H4 (cell line): ENCODE measurements at regions not wholly inside any gene's neighbourhood (a gene's known extent, or its start where the extent isn't known, plus 50 kb on each side); places are given as distances from the start of the nearest gene placed in this dataset.

Experiments
- DNase-seq: peaks from one replicate; pipeline ENCODE4 v3.0.0-alpha.2; 2015; ENCODE audit warnings: low spot score

DNA sequence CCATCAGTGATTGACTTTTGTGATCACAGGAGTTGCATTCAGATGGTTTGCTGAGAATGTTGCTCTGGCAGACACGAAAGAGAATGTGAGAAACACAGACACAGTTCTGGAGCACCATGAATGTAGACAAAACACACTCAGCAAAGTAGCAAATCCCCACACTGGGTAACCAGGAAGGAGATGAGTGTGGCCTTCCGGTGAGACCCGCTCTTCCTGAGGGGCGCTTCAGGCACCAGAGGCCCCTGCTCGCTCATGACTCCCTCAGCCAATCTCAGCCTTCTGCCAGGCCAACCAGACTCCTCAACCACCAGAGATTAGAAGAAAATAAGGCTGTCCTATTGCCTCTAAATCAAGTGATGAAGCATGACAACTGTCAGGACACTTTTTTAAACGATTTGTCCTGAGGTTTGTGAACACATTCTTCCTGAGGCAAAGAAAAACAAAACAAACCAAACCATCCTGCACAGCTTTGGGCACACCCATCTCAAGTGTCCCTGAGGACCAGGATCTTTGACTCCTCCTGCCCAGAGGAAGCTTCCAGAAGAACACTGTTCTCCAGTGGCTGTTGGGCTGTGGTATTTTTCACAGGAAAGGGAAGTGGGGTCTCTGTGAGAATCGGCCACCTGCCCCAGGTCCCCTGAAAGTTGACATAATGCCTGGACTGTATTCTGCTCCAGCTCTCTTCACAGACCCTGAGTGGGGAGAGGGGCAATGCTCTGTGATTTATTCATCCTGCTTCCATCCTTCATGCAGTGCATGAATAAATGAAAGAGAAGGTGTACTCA, 152.8 kb downstream of the BCL11A start:
- DNase-seq: no peak

DNA sequence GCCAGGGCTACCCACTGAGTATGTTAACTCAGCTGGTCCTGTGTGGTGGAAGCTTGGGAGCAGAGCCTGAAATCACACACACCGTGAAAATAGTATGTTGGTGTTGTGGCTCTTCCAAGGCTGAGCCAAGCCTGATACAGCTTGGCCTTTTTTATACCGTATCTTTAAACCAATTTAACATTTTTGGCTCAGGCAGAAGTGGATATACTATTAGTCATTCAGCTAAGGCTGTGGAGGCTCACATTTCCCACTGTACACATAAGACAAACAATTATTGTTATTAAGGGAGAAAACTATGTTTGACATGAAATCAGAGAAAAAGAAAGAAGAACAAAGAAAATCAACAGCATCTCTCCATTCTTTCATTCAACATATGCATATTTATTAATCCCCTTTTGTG, 159.0 kb downstream of the BCL11A start:
- DNase-seq: no peak

DNA sequence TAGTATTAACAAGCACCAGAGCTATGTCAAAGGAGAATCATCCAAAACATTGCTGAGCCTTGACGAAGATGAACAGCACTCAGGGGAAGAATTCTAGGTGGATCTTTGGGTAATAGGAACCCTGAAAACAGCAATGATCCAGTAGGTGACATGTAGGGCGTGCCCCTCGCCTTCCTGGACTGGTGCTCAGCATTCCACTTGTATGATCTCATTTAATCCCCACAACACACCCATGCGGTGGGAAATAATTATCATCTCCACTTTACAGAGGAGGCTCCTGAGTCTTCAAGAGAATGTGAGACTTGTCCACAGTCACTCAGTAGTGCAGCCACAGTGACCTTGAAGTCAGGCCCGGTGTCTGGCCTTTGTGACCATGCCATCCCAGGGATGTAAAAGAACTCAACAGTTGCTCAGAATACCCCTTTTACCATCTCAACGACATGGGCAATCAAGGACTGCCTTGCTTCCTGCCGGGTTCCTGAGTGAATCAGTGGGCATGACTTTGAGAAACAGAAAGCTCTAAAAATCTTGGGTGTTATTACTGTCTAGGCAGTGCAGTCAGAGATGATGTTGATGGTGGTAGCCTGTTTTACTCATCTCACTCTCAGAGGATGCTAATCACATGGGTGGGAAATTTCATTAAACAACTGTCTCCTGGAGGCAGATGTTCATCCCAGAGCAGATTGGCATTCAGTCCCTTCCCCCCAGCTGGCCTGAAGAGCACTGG, 161.6 kb downstream of the BCL11A start:
- DNase-seq: no peak

DNA sequence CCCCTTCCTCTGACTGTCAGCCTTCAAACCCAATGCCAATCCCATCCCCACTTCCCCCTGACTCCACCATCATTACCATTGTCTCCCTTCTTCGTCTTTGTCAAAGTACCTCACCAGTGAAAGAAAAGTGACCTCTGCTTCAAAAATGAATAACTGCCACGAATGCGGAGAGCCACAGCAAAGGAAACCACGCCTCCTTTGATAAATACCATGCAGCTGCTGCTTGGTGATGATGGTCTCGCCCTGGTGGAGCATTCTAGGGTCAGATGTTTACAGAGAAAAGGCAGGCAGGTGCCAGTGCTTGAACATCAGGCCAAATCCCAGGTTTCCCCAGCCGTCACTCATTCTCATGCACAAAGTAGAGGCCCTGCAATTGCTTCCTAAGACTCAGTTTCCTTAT, 162.2 kb downstream of the BCL11A start:
- no peak for DNase-seq

DNA sequence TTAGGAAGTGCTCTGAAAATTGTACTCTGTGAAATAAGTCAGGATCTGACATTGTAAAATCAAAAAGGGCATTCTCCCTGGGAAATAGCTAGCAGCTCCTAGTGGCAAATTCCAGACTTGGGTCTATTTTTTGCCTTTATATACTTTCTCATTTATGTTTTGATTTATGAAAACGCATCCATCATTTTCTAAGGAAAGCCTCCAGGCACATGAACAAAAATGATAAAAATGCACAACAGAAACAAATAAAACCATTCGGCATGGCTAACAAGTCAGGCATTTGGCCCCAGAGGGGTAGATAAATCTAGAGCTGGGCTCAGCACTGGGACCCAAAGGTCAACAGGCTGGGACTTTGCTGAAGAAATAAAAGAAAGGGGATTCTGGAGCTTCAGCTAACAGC, 167.0 kb downstream of the BCL11A start:
- no peak for DNase-seq

DNA sequence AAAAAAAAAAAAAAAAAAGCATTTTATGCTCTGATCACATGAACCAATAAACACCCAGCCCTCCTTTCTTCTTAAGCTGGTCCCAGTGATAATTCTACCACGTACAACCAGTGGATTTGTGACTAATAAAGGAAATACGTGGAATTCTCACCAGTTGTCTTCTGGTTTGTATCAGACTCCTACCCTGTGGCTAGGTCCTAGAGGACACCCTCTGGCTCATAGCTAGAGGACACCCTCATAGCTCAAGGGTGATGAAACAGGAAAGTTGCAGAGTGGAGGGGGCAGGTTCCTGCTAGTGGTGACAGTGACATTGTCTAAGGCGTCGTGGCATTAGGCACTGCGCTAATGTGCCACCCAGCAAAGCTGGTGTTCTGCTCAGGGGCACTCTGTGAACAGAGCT, 167.8 kb downstream of the BCL11A start:
- DNase-seq: no peak

DNA sequence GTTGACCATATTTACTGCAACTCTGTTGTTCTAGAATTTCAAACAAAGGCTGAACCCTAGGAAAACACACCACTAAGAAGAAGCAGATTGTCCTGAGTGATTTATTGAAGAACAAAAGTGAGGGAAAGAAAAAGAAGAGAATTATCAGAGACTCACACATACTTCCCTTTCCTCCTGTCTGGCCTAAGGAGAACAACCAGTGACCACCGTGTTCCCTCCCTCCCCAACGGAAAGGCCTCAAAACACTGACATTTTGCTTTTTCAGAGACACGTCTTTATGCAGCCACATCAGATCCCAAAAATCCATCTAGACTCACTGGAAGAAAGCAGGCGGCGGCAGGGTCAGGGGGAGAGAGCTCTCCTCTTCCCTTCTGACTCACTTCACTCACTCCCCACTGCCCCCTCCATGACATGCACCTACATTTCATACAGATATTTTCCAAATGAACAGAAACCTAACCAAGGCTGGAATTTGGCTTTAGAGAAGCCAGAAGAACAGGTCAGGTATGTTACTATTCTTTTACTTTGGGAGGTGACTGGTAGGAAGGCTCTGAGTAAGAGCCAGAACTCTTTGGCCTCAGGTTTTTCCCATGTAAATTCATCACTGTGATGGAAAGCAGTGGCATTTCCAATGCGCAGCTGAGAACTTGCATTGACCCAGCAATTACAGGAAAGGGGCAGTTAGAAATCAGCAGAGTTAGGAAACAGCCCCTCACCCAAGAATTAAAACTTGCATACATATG, 169.9 kb downstream of the BCL11A start:
- DNase-seq: no peak

DNA sequence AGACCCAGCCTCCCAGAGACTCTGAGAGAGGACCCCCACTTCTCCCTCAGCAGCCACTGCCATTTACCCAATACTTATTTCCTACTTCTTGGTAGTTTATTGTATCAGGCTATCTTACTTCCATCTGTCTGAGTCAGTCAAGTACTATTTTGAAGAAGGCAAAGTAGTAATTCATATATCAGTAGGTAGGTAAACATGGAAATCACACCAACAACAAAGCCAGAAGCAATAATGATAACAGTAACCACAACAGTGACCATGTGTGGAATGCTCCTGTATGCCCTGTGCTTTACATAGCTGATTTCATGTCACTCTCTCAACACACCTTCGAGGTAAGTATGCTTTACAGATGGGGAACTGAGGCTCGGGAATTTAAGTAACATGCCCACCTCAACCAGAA, 173.0 kb downstream of the BCL11A start:
- no peak for DNase-seq

DNA sequence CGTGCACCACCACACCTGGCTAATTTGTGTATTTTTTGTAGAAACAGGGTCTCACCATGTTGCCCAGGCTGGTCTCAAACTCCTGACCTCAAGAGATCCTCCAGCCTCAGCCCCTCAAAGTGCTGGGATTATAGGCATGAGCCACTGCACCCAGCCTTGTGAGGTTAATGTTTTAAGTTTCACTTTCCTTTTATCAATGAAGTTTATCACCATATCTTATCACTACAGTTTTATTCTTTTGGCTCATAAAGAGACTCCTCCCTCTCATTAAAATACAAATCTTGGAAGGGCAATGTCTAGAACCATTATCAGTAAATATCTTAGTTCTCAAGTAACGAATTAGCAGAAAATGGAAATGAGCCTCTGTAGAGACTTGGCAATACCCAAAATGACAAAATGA, 173.8 kb downstream of the BCL11A start:
- no peak for DNase-seq

DNA sequence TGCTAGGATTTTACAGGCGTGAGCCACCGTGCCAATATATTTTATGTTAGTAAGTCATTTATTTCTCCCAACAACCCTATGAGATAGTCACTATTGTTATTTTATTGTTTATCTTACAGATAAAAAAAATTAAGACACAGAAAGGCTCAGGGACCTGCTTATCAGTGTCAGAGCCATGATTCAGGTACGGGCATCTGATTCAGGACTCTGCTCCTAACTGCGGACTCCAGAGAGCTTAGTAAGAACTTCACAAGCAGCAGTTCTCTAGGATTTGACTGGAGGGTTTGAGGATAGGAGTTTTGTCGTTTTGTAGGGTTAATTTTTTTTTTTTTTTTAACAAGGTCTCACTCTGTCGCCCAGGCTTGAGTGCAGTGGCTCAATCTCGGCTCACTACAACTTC, 174.2 kb downstream of the BCL11A start:
- no peak for DNase-seq

DNA sequence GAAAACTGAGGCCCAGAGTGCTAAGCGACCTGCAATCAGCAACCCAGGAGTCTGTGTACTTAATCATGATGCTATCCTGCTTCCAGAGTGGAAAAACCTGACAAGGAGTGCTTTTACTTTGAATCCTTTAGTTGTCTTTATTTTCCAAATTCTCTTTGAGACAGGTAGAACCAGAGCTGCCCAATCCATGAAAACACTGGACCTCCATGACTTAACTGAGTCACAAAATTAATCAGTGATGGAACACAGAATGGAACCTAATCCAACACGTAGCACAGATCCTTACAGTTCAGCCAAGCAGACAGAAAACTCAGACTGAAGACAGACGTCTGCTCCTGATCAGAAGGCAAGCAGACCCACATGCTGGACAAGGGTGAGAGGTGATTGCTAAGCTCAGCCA, 175.6 kb downstream of the BCL11A start:
- no peak for DNase-seq

DNA sequence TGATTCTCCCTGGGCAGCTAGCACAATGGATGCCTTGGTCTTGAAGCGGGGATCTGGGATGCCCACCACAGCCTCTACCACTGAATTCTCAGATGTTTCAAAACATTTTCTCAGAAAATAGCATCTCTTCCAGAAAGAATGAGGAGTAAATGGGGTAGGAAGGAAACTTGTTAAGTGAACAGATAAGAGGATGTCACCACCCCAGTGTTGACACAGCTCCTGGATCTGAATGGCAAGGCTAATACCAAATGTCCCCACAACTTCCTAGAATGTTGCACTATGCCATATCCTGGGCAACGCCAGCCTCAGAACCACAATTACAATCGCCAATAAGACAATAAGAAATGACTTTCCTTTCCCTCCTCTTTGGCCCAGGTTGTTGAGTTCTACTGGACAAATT, 177.2 kb downstream of the BCL11A start:
- no peak for DNase-seq

DNA sequence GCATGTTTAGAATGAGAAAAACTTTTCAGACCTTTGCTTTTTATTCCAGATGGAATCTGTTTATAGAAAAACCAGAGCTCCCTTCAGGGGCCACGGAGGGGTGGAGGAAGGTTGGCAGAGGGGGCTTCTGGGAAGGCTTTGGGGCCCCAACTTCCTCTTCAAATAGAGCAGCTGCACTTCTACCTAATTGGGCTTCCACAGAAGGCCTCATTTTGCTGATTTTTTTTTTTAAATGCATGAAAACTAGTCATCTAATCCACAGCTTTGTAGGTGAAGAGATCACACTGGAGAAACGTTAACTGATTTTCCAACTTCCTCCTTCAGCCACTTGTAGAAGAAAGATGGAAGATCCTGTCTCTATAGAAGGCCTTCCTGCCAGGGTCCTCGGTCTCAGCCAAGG, 181.8 kb downstream of the BCL11A start:
- no peak for DNase-seq

DNA sequence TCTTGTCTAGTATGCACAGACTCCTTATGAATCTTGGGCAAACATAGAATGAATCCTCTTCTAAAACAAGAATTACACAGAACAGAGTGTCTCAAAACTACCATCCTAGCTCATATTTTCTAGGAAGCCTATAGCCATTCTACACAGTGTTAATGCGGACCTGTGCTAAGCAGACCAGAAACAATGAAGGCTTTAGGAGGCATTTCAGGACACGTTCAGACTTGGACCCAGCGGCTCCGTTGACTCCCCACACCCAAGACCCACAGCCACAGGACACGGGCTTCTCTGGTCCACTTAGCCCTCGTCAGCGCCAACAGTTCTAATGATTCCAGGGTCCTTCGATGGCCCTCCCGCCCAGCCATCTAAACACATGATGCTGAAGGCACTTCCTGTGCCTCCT, 182.2 kb downstream of the BCL11A start:
- no peak for DNase-seq

DNA sequence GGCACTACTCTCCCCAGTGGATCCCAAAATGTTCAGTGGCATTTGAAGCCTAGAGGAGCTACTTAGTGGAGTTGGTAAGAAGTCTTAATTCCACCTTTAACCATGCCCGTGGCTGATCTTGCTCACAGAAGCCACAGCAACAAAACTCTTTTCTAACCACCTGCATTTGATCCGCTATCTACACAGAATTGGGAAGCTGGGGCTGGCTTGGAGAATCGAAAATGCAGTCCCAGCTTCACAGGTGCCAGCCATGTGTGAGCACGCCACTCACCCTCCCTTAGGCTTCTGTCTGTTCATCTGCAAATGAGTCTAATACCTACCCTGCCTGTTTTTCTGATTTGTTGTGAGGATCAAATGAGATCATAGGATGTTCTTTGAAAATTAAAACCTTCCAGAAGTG, 182.6 kb downstream of the BCL11A start:
- no peak for DNase-seq

DNA sequence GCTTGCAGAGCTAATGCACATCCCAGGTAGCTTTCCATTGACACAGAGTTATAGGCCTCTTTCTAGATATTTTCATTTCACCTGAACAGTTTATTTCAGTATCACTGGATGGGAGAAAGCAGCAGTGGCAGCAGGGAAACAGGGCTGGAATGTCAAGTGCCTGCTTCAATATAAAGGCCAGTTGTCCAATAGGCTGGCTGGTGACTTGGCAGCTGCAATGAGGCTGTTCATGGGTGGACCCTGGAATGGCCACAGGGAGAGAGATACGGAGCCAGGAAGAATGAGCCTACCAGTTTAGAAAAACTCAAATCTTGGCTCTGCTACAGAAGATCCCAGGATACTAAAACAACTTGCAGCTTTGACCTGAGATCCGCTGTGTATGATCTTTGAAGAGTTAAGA, 185.0 kb downstream of the BCL11A start:
- DNase-seq: no peak

DNA sequence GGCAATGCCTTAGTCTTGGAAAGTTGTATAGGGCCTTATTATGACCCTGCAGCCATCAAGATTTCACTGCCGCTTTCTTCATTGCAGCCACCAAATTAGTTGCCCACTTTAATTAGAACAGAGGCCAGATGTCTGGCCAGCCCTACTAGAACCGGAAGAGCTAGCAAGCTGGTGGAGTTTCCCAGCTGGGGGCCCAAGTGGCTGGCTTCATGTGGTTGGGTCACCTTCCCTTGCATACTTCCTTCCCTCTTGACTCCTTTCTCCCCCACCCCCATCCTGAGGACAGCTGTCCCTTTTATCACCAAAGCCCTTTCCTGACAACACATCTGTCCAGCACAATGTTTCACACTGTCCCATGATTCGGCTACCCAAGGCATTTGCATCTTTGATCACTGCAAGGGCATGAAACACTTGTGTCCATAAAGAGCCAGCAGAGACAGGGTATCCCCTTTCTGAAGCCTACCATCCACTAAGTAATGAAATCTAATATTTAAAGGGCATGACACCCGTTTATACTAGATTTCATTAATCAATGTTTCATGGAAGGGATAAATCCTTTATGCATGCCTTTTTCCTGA, 187.2 kb downstream of the BCL11A start:
- no peak for DNase-seq

DNA sequence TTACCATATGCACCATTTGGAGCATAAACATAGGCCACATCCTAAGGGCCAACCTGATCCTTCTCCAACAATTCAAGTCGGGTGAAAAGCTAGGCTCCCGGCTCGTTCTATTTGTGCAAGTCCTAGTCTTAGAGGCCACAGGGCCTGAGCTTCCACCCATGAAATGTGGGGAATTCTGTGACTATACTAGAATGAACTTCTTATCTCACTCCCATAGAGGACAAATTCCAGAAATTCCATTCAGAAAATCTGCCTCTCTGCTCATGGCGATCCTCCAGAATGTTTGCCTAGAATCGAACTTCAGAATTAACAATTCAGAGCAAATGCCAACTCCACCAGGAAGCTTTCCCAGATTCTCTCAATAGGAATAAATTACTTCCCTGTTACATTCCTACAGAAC, 187.9 kb downstream of the BCL11A start:
- no peak for DNase-seq

DNA sequence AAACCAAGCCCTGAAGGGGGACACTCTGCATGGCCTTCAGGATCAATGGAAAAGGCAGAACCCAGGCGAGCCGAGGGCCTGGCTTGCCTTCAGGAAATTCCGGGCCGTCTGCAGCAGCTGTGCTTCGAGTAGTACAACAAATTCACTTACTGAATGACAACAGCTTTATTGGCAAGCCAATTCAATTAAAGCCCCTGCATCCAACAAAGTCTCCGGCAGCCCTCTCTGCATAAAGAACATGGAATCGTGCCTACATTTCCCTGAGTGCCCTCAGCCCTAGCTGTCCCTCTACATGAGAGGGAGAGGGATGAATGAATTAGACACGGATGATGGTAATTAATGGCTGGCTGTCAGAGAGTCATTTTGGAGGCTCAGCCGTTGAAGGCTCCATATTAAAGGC, 189.0 kb downstream of the BCL11A start:
- no peak for DNase-seq

DNA sequence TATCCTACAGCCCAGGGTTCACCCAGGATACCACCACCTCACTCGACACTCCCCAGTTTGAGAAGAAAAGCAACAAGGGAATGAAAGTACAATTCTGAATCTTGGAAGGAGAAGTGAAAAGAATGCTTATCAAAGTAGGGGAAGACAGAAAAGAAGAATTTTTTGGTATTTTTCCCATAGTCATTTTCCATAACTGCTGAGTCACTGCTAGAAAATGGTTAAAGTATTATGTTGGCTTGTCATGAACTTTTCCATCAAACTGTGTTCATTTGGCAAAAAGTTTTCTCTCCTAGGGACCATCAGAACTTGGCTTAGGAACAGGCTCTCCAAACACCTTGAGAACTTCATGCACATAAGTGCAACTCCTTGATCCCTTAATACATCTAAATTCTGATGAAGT, 192.0 kb downstream of the BCL11A start:
- DNase-seq: no peak

DNA sequence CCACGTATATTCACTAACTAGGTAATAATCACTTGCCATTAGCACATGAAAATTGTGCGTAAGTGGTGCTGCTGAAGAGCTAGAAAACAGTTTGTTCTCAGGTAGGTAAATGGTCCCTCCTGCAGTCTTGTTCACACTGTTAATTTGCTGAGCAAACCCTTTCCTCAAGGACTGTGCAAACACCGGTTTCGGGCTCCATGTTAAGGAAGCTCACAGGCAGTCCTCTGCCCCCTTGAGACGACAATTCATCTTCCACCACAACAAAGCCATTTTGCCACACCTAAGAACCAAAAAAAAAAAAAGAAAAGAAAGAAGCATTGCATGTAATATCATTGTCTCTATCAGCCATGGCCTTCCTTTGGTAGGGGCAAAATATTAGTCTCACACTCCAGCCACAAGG, 193.9 kb downstream of the BCL11A start:
- DNase-seq: no peak

DNA sequence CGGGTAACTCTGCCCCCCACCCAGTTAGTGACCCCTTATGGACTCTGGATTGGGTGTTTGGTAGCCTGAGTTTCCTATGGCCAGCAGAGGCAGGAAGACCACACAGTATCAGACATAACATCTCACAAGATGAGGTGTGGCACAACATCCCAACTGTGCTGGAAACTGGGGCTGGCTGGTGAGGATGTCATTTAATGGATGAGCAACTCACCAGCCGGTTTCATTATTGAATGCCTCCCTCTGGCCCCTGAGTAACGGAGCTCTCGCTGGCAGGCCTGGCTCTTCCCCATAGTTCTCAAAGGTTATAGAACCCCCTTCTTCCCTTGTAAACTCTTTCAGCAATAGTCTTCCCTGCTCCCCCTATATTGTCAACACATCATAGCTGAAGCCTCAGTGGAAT, 195.0 kb downstream of the BCL11A start:
- no peak for DNase-seq

DNA sequence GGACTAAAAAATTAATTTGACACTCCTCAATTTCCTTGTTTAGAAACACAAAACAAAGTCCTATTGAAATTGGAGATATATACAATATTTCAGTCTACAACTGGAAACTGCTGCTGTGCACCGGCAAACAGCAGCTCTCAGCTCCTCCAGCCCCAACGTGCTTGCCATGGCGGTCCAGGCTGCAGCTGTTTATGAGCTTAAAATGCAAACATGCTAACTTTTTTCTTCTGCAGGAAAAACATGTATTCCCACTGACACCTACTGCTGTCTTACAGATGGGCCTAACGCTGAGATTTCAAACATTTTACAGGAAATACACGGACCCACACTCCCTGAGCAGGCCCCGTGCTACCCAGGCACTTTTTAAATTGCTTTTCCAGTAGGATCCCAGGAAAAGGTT, 195.5 kb downstream of the BCL11A start:
- DNase-seq: no peak
